Panc1 (cell line): ENCODE measurements at regions not wholly inside any gene's neighbourhood (a gene's known extent, or its start where the extent isn't known, plus 50 kb on each side); places are given as distances from the start of the nearest gene placed in this dataset.

Experiments used
- CTCF ChIP-seq: fragments of 450-650 bp; IDR thresholded peaks from 2 replicates; pipeline ENCODE4 v1.5.1; 2017; ENCODE audit warnings: mild to moderate bottlenecking
- POLR2AphosphoS5 ChIP-seq: IDR thresholded peaks from 2 replicates; pipeline ENCODE4 v1.6.1; 2012; ENCODE audit warnings: mild to moderate bottlenecking, low read depth, low read length, moderate library complexity
- REST ChIP-seq, 2 experiments: IDR thresholded peaks; 2 replicates each; pipeline ENCODE4 v1.6.1; 2011 to 2012; ENCODE audit warnings: low read depth in 2 of 2, control low read depth in 1 of 2, low read length in 1 of 2, mild to moderate bottlenecking in 1 of 2, moderate library complexity in 1 of 2; ENCODE audit not compliant: insufficient read depth in 1 of 2
- SIN3A ChIP-seq: IDR thresholded peaks from 2 replicates; pipeline ENCODE4 v1.6.1; 2012; ENCODE audit warnings: low read depth, mild to moderate bottlenecking, low read length, moderate library complexity, borderline replicate concordance; ENCODE audit not compliant: insufficient read depth
- TCF7L2 ChIP-seq: IDR thresholded peaks from 2 replicates; pipeline ENCODE4 v1.6.1; 2011; ENCODE audit warnings: mild to moderate bottlenecking, low read depth, low read length, inconsistent platforms

GRCh38 chr12:87085286-87085685, 829.1 kb upstream of the MGAT4C start:
- TF ChIP-seq POLR2AphosphoS5 (no peak), CTCF (no peak), REST (IDR thresholded peaks at IDR 0.05; ENCODE audit: insufficient read depth in 1 of 2, low read depth in 2 of 2, low read length in 1 of 2) (no peak), TCF7L2 (no peak), SIN3A (no peak)
